COLO829 (cell line): ENCODE measurements at regions not wholly inside any gene's neighbourhood (a gene's known extent, or its start where the extent isn't known, plus 50 kb on each side); places are given as distances from the start of the nearest gene placed in this dataset.
A peak's percentile ranks its signal among the peaks of the same experiment; 100 is the strongest.
"Not testable (repeated sequence)": the region's sequence is repeated elsewhere in the genome, so short reads cannot be mapped to it uniquely, and the experiment has no call there.

Experiments used
- DNase-seq: peaks from one replicate; pipeline ENCODE4 v3.0.0; 2012; ENCODE audit warnings: low spot score

GRCh38 chr13:55038230-55038629 lies 2009.6 kb downstream of the OLFM4 start:
- no peak for DNase-seq

- not testable (repeated sequence) for DNase-seq
These were observed 2025.4 kb downstream of the OLFM4 start for GRCh38 chr13:55053891-55054550.

- DNase-seq = not testable (repeated sequence)
These were observed 2027.1 kb downstream of the OLFM4 start for GRCh38 chr13:55055666-55056065.

- no peak for DNase-seq
These were observed 2034.0 kb downstream of the OLFM4 start for GRCh38 chr13:55062662-55063061.

GRCh38 chr13:55067946-55068345 lies 2039.3 kb downstream of the OLFM4 start:
- DNase-seq = no peak

- no peak for DNase-seq
These were observed 2041.1 kb downstream of the OLFM4 start for GRCh38 chr13:55069746-55070145.

- no peak for DNase-seq
These were observed 2044.4 kb downstream of the OLFM4 start for GRCh38 chr13:55073000-55073399.

- no peak for DNase-seq
These were observed 2056.0 kb downstream of the OLFM4 start for GRCh38 chr13:55084630-55085029.

GRCh38 chr13:55087085-55087484 lies 2053.6 kb upstream of the PRR20A start:
- no peak for DNase-seq

GRCh38 chr13:55090612-55091011 lies 2050.1 kb upstream of the PRR20A start:
- no peak for DNase-seq

GRCh38 chr13:55091172-55091571 lies 2049.5 kb upstream of the PRR20A start:
- DNase-seq = no peak

- DNase-seq = no peak
These were observed 2034.2 kb upstream of the PRR20A start for GRCh38 chr13:55106509-55106908.

- DNase-seq = no peak
These were observed 2020.1 kb upstream of the PRR20A start for GRCh38 chr13:55120631-55121030.

- no peak for DNase-seq
These were observed 1985.7 kb upstream of the PRR20A start for GRCh38 chr13:55155046-55155445.

GRCh38 chr13:55159765-55160164 lies 1981.0 kb upstream of the PRR20A start:
- DNase-seq = no peak

- DNase-seq = no peak
These were observed 1979.9 kb upstream of the PRR20A start for GRCh38 chr13:55160867-55161266.

- not testable (repeated sequence) for DNase-seq
These were observed 1962.1 kb upstream of the PRR20A start for GRCh38 chr13:55178582-55178981.

GRCh38 chr13:55190996-55191395 lies 1949.7 kb upstream of the PRR20A start:
- DNase-seq = no peak

GRCh38 chr13:55199134-55199533 lies 1941.6 kb upstream of the PRR20A start:
- DNase-seq = peak; percentile 1

- no peak for DNase-seq
These were observed 1925.8 kb upstream of the PRR20A start for GRCh38 chr13:55214841-55215345.

GRCh38 chr13:55219538-55219937 lies 1921.2 kb upstream of the PRR20A start:
- DNase-seq = no peak

- DNase-seq = no peak
These were observed 1910.7 kb upstream of the PRR20A start for GRCh38 chr13:55229906-55230569.

GRCh38 chr13:55230570-55230908 lies 1910.2 kb upstream of the PRR20A start:
- DNase-seq = no peak

- no peak for DNase-seq
These were observed 1906.4 kb upstream of the PRR20A start for GRCh38 chr13:55234311-55234710.
